Activated gamma-delta T cell (primary cell): ENCODE measurements at regions not wholly inside any gene's neighbourhood (a gene's known extent, or its start where the extent isn't known, plus 50 kb on each side); places are given as distances from the start of the nearest gene placed in this dataset.
"Not testable (repeated sequence)": the region's sequence is repeated elsewhere in the genome, so short reads cannot be mapped to it uniquely, and the experiment has no call there.

ENCODE experiments used
- DNase-seq: peaks from one replicate; lab custom pipeline; 2025; lab: John Stamatoyannopoulos, UW

- DNase-seq, result no peak
Observed at GRCh38 chr4:58368221-58368620, 1258.0 kb upstream of the IGFBP7 start.

GRCh38 chr4:58360354-58361133, 1250.4 kb upstream of the IGFBP7 start:
- DNase-seq, result no peak

- DNase-seq, result no peak
Observed at GRCh38 chr4:58359590-58359989, 1249.4 kb upstream of the IGFBP7 start.

- no peak for DNase-seq
Observed at GRCh38 chr4:58357947-58358346, 1247.8 kb upstream of the IGFBP7 start.

GRCh38 chr4:58325070-58325469, 1214.9 kb upstream of the IGFBP7 start:
- no peak for DNase-seq

- DNase-seq, result no peak
Observed at GRCh38 chr4:58313444-58313843, 1203.3 kb upstream of the IGFBP7 start.

- no peak for DNase-seq
Observed at GRCh38 chr4:58303456-58303855, 1193.3 kb upstream of the IGFBP7 start.

GRCh38 chr4:58301376-58301999, 1191.3 kb upstream of the IGFBP7 start:
- DNase-seq, result no peak

- DNase-seq, result no peak
Observed at GRCh38 chr4:58286335-58286734, 1176.2 kb upstream of the IGFBP7 start.

- not testable (repeated sequence) for DNase-seq
Observed at GRCh38 chr4:58280928-58281327, 1170.7 kb upstream of the IGFBP7 start.

- DNase-seq, result no peak
Observed at GRCh38 chr4:58275856-58276255, 1165.7 kb upstream of the IGFBP7 start.

- no peak for DNase-seq
Observed at GRCh38 chr4:58274553-58274952, 1164.4 kb upstream of the IGFBP7 start.

- DNase-seq, result no peak
Observed at GRCh38 chr4:58272311-58272710, 1162.1 kb upstream of the IGFBP7 start.

GRCh38 chr4:58265734-58266133, 1155.5 kb upstream of the IGFBP7 start:
- no peak for DNase-seq

GRCh38 chr4:58261526-58261925, 1151.3 kb upstream of the IGFBP7 start:
- DNase-seq, result no peak

- DNase-seq, result no peak
Observed at GRCh38 chr4:58254291-58254690, 1144.1 kb upstream of the IGFBP7 start.

GRCh38 chr4:58252656-58253055, 1142.5 kb upstream of the IGFBP7 start:
- DNase-seq, result no peak

- DNase-seq, result no peak
Observed at GRCh38 chr4:58247792-58248191, 1137.6 kb upstream of the IGFBP7 start.

GRCh38 chr4:58225460-58225859, 1115.3 kb upstream of the IGFBP7 start:
- DNase-seq, result no peak

GRCh38 chr4:58219179-58219578, 1109.0 kb upstream of the IGFBP7 start:
- no peak for DNase-seq

- no peak for DNase-seq
Observed at GRCh38 chr4:58216461-58216860, 1106.3 kb upstream of the IGFBP7 start.

GRCh38 chr4:58214376-58214775, 1104.2 kb upstream of the IGFBP7 start:
- DNase-seq, result no peak

- no peak for DNase-seq
Observed at GRCh38 chr4:58209551-58209950, 1099.4 kb upstream of the IGFBP7 start.

GRCh38 chr4:58209001-58209400, 1098.8 kb upstream of the IGFBP7 start:
- DNase-seq, result no peak
